Neural progenitor cell (in vitro differentiated cells): ENCODE measurements at regions not wholly inside any gene's neighbourhood (a gene's known extent, or its start where the extent isn't known, plus 50 kb on each side); places are given as distances from the start of the nearest gene placed in this dataset.

Experiments used
- DNase-seq: peaks from one replicate; pipeline ENCODE4 v3.0.0-alpha.2; 2016; ENCODE audit warnings: low spot score
- H2AFZ ChIP-seq: fragments of 200-600 bp; sonication (generic); replicated peaks from 2 replicates; pipeline ENCODE4 v1.6.1; 2016; ENCODE audit warnings: antibody characterized with exemption
- H3F3A ChIP-seq: fragments of 200-600 bp; sonication (generic); 2 replicates; pipeline ENCODE4 v1.6.1; 2016; ENCODE audit warnings: antibody characterized with exemption, low read depth
- H3K27ac ChIP-seq: fragments of 200-600 bp; sonication (generic); 2 replicates; pipeline ENCODE4 v1.5.1; 2016; ENCODE audit warnings: mild to moderate bottlenecking
- H3K27me3 ChIP-seq: fragments of 200-600 bp; sonication (generic); 2 replicates; pipeline ENCODE4 v1.6.1; 2016; ENCODE audit warnings: mild to moderate bottlenecking, moderate library complexity
- H3K36me3 ChIP-seq: fragments of 200-600 bp; sonication (generic); 2 replicates; pipeline ENCODE4 v1.5.1; 2016
- H3K4me1 ChIP-seq: fragments of 200-600 bp; sonication (generic); 2 replicates; pipeline ENCODE4 v1.6.1; 2016; ENCODE audit warnings: mixed run types
- H3K4me2 ChIP-seq: fragments of 200-600 bp; sonication (generic); 2 replicates; pipeline ENCODE4 v1.6.1; 2016
- H3K4me3 ChIP-seq: fragments of 200-600 bp; sonication (generic); 2 replicates; pipeline ENCODE4 v1.5.1; 2016
- H3K79me2 ChIP-seq: fragments of 200-600 bp; sonication (generic); 2 replicates; pipeline ENCODE4 v1.6.1; 2016; ENCODE audit warnings: low read depth
- H3K9ac ChIP-seq: fragments of 200-600 bp; sonication (generic); 2 replicates; pipeline ENCODE4 v1.6.1; 2016
- H3K9me3 ChIP-seq: fragments of 200-600 bp; sonication (generic); 2 replicates; pipeline ENCODE4 v1.5.1; 2016; ENCODE audit warnings: low read depth
- H4K20me1 ChIP-seq: fragments of 200-600 bp; sonication (generic); 2 replicates; pipeline ENCODE4 v1.6.1; 2016; ENCODE audit warnings: low read depth
- H3K27ac Mint-ChIP-seq: 3 replicates; pipeline ENCODE4 v1.8.0; 2021; ENCODE audit warnings: mixed read lengths
- H3K27me3 Mint-ChIP-seq: 2 replicates; pipeline ENCODE4 v1.8.0; 2022; ENCODE audit warnings: low read depth, mild to moderate bottlenecking, inconsistent platforms, moderate library complexity, mixed read lengths; ENCODE audit not compliant: insufficient read depth
- H3K36me3 Mint-ChIP-seq: 3 replicates; pipeline ENCODE4 v1.8.0; 2021; ENCODE audit warnings: mixed read lengths
- H3K4me1 Mint-ChIP-seq: 3 replicates; pipeline ENCODE4 v1.8.0; 2021; ENCODE audit warnings: mixed read lengths
- H3K4me3 Mint-ChIP-seq: 3 replicates; pipeline ENCODE4 v1.8.0; 2021; ENCODE audit warnings: mild to moderate bottlenecking, moderate library complexity, mixed read lengths
- H3K9me3 Mint-ChIP-seq: 3 replicates; pipeline ENCODE4 v1.8.0; 2020; ENCODE audit warnings: mixed read lengths
- EZH2 ChIP-seq: fragments of 200-600 bp; sonication (generic); IDR thresholded peaks from 2 replicates; pipeline ENCODE4 v1.6.1; 2017; ENCODE audit warnings: antibody characterized with exemption, mild to moderate bottlenecking, moderate library complexity
- EZH2phosphoT487 ChIP-seq: fragments of 200-600 bp; sonication (generic); IDR thresholded peaks from 2 replicates; pipeline ENCODE4 v1.6.1; 2017; ENCODE audit warnings: antibody characterized with exemption
- TF ChIP-seq, protein P1 (sequence below): fragments of 200-600 bp; sonication (generic); IDR thresholded peaks from 2 replicates; pipeline ENCODE4 v1.5.1; 2017; ENCODE audit warnings: antibody characterized with exemption, mild to moderate bottlenecking

DNA sequence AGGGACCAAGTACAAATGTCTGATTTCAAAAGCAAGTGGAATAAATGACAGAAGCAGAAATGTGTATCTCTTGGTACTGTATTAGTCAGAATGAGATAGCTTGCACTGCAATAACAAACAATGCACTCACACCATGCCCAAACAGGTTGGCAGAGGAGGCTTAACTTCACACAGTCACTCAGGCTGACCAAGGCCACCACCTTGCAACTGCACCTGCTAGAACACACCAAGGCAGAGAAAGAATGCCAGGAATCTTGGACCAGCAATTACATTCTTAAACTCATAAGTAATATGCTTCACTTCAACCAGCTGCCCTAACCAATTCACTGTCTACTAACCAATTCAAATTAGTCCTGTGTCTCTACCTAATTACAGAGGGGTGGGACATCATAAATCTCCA lies 378.3 kb downstream of the BCL11B start:
- Histone ChIP-seq H3K4me1 (peaks cover 19% of the 10 kb centered on the region), H4K20me1 (no peaks in the 10 kb centered on the region), H3K9me3 (no peaks in the 10 kb centered on the region), H3K9ac (no peak overlapping the region), H2AFZ (no peak overlapping the region), H3K27ac (no peak overlapping the region), H3F3A (peaks cover 16% of the 10 kb centered on the region), H3K4me2 (no peak overlapping the region), H3K27me3 (no peaks in the 10 kb centered on the region), H3K36me3 (no peaks in the 10 kb centered on the region), H3K4me3 (no peak overlapping the region), H3K79me2 (no peaks in the 10 kb centered on the region)
- no peak for DNase-seq
- H3K4me3 Mint-ChIP-seq = no peak overlapping the region
- peaks cover 7% of the 10 kb centered on the region for H3K27me3 Mint-ChIP-seq
- H3K9me3 Mint-ChIP-seq = no peaks in the 10 kb centered on the region
- TF ChIP-seq EZH2 (no peak), EZH2phosphoT487 (no peak)
- TF ChIP-seq, protein P1, sequence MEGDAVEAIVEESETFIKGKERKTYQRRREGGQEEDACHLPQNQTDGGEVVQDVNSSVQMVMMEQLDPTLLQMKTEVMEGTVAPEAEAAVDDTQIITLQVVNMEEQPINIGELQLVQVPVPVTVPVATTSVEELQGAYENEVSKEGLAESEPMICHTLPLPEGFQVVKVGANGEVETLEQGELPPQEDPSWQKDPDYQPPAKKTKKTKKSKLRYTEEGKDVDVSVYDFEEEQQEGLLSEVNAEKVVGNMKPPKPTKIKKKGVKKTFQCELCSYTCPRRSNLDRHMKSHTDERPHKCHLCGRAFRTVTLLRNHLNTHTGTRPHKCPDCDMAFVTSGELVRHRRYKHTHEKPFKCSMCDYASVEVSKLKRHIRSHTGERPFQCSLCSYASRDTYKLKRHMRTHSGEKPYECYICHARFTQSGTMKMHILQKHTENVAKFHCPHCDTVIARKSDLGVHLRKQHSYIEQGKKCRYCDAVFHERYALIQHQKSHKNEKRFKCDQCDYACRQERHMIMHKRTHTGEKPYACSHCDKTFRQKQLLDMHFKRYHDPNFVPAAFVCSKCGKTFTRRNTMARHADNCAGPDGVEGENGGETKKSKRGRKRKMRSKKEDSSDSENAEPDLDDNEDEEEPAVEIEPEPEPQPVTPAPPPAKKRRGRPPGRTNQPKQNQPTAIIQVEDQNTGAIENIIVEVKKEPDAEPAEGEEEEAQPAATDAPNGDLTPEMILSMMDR = no peak
- H3K27ac Mint-ChIP-seq = no peak overlapping the region
- H3K36me3 Mint-ChIP-seq = no peaks in the 10 kb centered on the region
- peaks cover 16% of the 10 kb centered on the region for H3K4me1 Mint-ChIP-seq

DNA sequence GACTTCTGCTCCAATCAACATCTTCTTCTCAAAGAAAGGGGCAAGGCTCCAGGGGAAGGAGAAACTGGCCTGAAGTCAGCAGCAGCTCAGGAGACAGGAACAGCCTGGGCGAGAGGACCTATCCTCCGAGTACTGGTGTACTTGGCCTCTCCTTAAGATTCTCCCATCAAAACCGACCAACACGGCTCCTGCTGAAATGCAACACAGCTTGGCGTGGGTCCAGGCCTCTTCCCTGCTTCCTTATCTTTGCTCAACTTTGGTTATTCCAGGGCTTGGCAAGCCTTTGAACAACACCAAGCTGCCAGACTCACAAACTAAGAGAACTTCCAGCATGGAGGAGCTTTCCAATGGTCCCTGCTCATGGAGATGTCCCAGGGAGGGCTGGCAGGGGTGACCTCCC lies 377.4 kb downstream of the BCL11B start:
- TF ChIP-seq, protein P1 = no peak
- no peak for TF ChIP-seq EZH2
- TF ChIP-seq EZH2phosphoT487 = no peak
- Mint-ChIP-seq H3K27ac (no peak overlapping the region), H3K4me1 (peaks cover 16% of the 10 kb centered on the region), H3K9me3 (no peaks in the 10 kb centered on the region), H3K27me3 (peaks cover 3% of the 10 kb centered on the region), H3K36me3 (no peaks in the 10 kb centered on the region), H3K4me3 (no peak overlapping the region)
- H3K27ac ChIP-seq = no peak overlapping the region
- DNase-seq = no peak
- peaks cover 19% of the 10 kb centered on the region for H3K4me1 ChIP-seq
- peaks cover 16% of the 10 kb centered on the region for H3F3A ChIP-seq
- no peak overlapping the region for H2AFZ ChIP-seq
- no peak overlapping the region for H3K4me2 ChIP-seq
- H3K9me3 ChIP-seq = no peaks in the 10 kb centered on the region
- H3K4me3 ChIP-seq = no peak overlapping the region
- H3K79me2 ChIP-seq = no peaks in the 10 kb centered on the region
- H3K36me3 ChIP-seq = no peaks in the 10 kb centered on the region
- no peak overlapping the region for H3K9ac ChIP-seq
- H4K20me1 ChIP-seq = no peaks in the 10 kb centered on the region
- no peaks in the 10 kb centered on the region for H3K27me3 ChIP-seq

DNA sequence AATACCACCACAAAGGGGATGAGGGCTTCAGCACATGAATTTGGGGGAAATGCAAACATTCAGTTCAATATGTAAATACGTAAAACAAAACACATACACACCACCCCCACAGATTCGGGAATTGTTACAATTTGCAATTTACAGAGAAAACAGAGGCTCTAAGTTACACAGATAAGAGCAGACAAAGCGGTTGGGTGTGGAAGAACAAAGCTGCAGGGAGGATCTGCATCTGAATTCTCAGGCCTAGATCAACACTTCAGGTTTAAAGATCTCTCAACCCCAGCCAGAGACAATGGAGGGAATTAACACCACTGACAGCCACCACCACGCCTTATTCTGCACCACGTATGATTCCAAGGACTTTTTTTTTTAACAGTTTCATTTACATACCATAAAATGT lies 375.5 kb downstream of the BCL11B start:
- H3K79me2 ChIP-seq = no peaks in the 10 kb centered on the region
- no peaks in the 10 kb centered on the region for H4K20me1 ChIP-seq
- Mint-ChIP-seq H3K4me3 (no peak overlapping the region), H3K27me3 (peaks cover 6% of the 10 kb centered on the region), H3K4me1 (peaks cover 4% of the 10 kb centered on the region), H3K36me3 (no peaks in the 10 kb centered on the region), H3K9me3 (no peaks in the 10 kb centered on the region), H3K27ac (no peak overlapping the region)
- H3K9ac ChIP-seq = no peak overlapping the region
- no peak overlapping the region for H3K4me2 ChIP-seq
- H3F3A ChIP-seq = peaks cover under 1% of the 10 kb centered on the region
- H3K4me1 ChIP-seq = peaks cover 2% of the 10 kb centered on the region
- TF ChIP-seq EZH2phosphoT487 (no peak), EZH2 (no peak)
- TF ChIP-seq, protein P1 = no peak
- no peak overlapping the region for H3K27ac ChIP-seq
- no peak overlapping the region for H3K4me3 ChIP-seq
- no peak for DNase-seq
- no peaks in the 10 kb centered on the region for H3K9me3 ChIP-seq
- H2AFZ ChIP-seq = no peak overlapping the region
- no peaks in the 10 kb centered on the region for H3K36me3 ChIP-seq
- H3K27me3 ChIP-seq = no peaks in the 10 kb centered on the region
